Rectal smooth muscle tissue (tissue), 1 donor: ENCODE measurements at regions not wholly inside any gene's neighbourhood (a gene's known extent, or its start where the extent isn't known, plus 50 kb on each side); places are given as distances from the start of the nearest gene placed in this dataset.

ENCODE experiments used
- H3K27ac ChIP-seq: one replicate; pipeline ENCODE4 v1.7.0; 2013; ENCODE audit warnings: low read depth, low read length, inconsistent platforms
- H3K27me3 ChIP-seq: one replicate; pipeline ENCODE4 v1.7.0; 2013; ENCODE audit warnings: low read length; ENCODE audit not compliant: control insufficient read depth, insufficient read depth
- H3K36me3 ChIP-seq: one replicate; pipeline ENCODE4 v1.7.0; 2013; ENCODE audit warnings: low read length; ENCODE audit not compliant: control insufficient read depth, insufficient read depth
- H3K4me1 ChIP-seq: one replicate; pipeline ENCODE4 v1.7.0; 2013; ENCODE audit warnings: low read length; ENCODE audit not compliant: control insufficient read depth, insufficient read depth
- H3K4me3 ChIP-seq: one replicate; pipeline ENCODE4 v1.7.0; 2013; ENCODE audit warnings: low read length
- H3K9ac ChIP-seq: one replicate; pipeline ENCODE4 v1.7.0; 2013; ENCODE audit warnings: low read length

GRCh38 chr13:40023595-40024203, 368.2 kb downstream of the COG6 start:
- no peak overlapping the region for H3K27ac ChIP-seq

GRCh38 chr13:40024204-40024966, 368.9 kb downstream of the COG6 start:
- Histone ChIP-seq H3K36me3 (no peaks in the 10 kb centered on the region), H3K9ac (no peak overlapping the region), H3K4me3 (no peak overlapping the region), H3K4me1 (no peaks in the 10 kb centered on the region), H3K27ac (no peak overlapping the region), H3K27me3 (no peaks in the 10 kb centered on the region)

More at GRCh38 chr13:40023595-40024203, 368.2 kb downstream of the COG6 start:
- Histone ChIP-seq H3K27me3 (no peaks in the 10 kb centered on the region), H3K4me1 (no peaks in the 10 kb centered on the region), H3K36me3 (no peaks in the 10 kb centered on the region), H3K9ac (no peak overlapping the region), H3K4me3 (no peak overlapping the region)

GRCh38 chr13:40024967-40025714, 369.7 kb downstream of the COG6 start:
- H3K27me3 ChIP-seq, result no peaks in the 10 kb centered on the region
- H3K27ac ChIP-seq, result no peak overlapping the region
- H3K4me1 ChIP-seq, result no peaks in the 10 kb centered on the region
- no peak overlapping the region for H3K4me3 ChIP-seq
- no peaks in the 10 kb centered on the region for H3K36me3 ChIP-seq
- H3K9ac ChIP-seq, result no peak overlapping the region

GRCh38 chr13:40026174-40026585, 370.7 kb downstream of the COG6 start:
- Histone ChIP-seq H3K27me3 (no peaks in the 10 kb centered on the region), H3K4me3 (no peak overlapping the region), H3K9ac (no peak overlapping the region), H3K36me3 (no peaks in the 10 kb centered on the region), H3K4me1 (no peaks in the 10 kb centered on the region), H3K27ac (no peak overlapping the region)

- Histone ChIP-seq H3K27ac (no peak overlapping the region), H3K36me3 (no peaks in the 10 kb centered on the region), H3K9ac (no peak overlapping the region), H3K4me3 (no peak overlapping the region), H3K27me3 (no peaks in the 10 kb centered on the region), H3K4me1 (no peaks in the 10 kb centered on the region)
Measured at GRCh38 chr13:40026741-40027140, 371.3 kb downstream of the COG6 start.

GRCh38 chr13:40028446-40028845, 373.0 kb downstream of the COG6 start:
- no peak overlapping the region for H3K9ac ChIP-seq
- no peaks in the 10 kb centered on the region for H3K4me1 ChIP-seq
- H3K36me3 ChIP-seq, result no peaks in the 10 kb centered on the region
- H3K4me3 ChIP-seq, result no peak overlapping the region
- H3K27me3 ChIP-seq, result no peaks in the 10 kb centered on the region
- no peak overlapping the region for H3K27ac ChIP-seq

GRCh38 chr13:40031031-40031430, 375.6 kb downstream of the COG6 start:
- H3K36me3 ChIP-seq, result no peaks in the 10 kb centered on the region
- no peaks in the 10 kb centered on the region for H3K4me1 ChIP-seq
- H3K27ac ChIP-seq, result no peak overlapping the region
- H3K9ac ChIP-seq, result no peak overlapping the region
- H3K4me3 ChIP-seq, result no peak overlapping the region
- H3K27me3 ChIP-seq, result no peaks in the 10 kb centered on the region

GRCh38 chr13:40039061-40039460, 383.6 kb downstream of the COG6 start:
- Histone ChIP-seq H3K27ac (no peak overlapping the region), H3K36me3 (no peaks in the 10 kb centered on the region), H3K4me1 (no peaks in the 10 kb centered on the region), H3K9ac (no peak overlapping the region), H3K4me3 (no peak overlapping the region), H3K27me3 (no peaks in the 10 kb centered on the region)

- H3K36me3 ChIP-seq, result no peaks in the 10 kb centered on the region
- H3K27me3 ChIP-seq, result no peaks in the 10 kb centered on the region
- no peaks in the 10 kb centered on the region for H3K4me1 ChIP-seq
Measured at GRCh38 chr13:40042991-40043390, 387.5 kb downstream of the COG6 start.

GRCh38 chr13:40043764-40044163, 388.3 kb downstream of the COG6 start:
- no peak overlapping the region for H3K4me3 ChIP-seq
- no peaks in the 10 kb centered on the region for H3K4me1 ChIP-seq

More at GRCh38 chr13:40042991-40043390, 387.5 kb downstream of the COG6 start:
- H3K27ac ChIP-seq, result no peak overlapping the region
- no peak overlapping the region for H3K9ac ChIP-seq
- no peak overlapping the region for H3K4me3 ChIP-seq

GRCh38 chr13:40047322-40047771, 391.9 kb downstream of the COG6 start:
- Histone ChIP-seq H3K27ac (no peak overlapping the region), H3K4me3 (no peak overlapping the region), H3K36me3 (no peaks in the 10 kb centered on the region), H3K9ac (no peak overlapping the region), H3K27me3 (no peaks in the 10 kb centered on the region), H3K4me1 (no peaks in the 10 kb centered on the region)

More at GRCh38 chr13:40043764-40044163, 388.3 kb downstream of the COG6 start:
- no peaks in the 10 kb centered on the region for H3K36me3 ChIP-seq
- no peak overlapping the region for H3K9ac ChIP-seq
- H3K27me3 ChIP-seq, result no peaks in the 10 kb centered on the region
- no peak overlapping the region for H3K27ac ChIP-seq

GRCh38 chr13:40048551-40048950, 393.1 kb downstream of the COG6 start:
- Histone ChIP-seq H3K27me3 (no peaks in the 10 kb centered on the region), H3K4me1 (no peaks in the 10 kb centered on the region), H3K9ac (no peak overlapping the region), H3K4me3 (no peak overlapping the region), H3K27ac (no peak overlapping the region), H3K36me3 (no peaks in the 10 kb centered on the region)
